ENCODE measurements at regions not wholly inside any gene's neighbourhood (a gene's known extent, or its start where the extent isn't known, plus 50 kb on each side); places are given as distances from the start of the nearest gene placed in this dataset.

DNA sequence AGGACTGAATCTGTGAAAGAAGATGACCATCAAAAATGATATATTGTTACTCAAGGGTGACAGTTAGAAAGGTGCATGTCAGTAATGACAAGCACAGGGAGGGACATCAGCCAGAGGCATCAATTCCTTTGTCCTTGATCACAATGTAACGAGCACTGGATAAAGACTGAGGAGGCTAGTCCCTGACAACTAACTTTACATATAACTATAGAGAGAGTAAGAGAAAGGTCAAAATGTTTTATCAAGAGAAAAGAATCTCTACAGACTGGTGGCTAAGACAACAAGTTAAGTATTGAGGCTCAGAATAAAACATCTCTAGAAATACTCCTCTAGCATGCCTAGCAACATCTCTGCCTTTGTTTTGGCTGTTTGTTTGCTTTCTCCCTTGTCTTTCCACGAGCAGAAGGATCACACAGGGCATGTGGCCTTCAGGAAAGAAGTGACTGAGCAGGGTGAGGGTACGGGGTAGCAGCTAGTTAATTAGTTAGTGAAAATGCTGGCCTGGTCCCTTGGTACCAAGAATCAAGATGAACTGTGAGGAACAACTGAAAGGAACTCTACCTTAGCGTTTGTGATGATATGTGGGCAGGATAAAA is 724.1 kb upstream of the MEF2C start:
- no peak for DNase-seq

DNA sequence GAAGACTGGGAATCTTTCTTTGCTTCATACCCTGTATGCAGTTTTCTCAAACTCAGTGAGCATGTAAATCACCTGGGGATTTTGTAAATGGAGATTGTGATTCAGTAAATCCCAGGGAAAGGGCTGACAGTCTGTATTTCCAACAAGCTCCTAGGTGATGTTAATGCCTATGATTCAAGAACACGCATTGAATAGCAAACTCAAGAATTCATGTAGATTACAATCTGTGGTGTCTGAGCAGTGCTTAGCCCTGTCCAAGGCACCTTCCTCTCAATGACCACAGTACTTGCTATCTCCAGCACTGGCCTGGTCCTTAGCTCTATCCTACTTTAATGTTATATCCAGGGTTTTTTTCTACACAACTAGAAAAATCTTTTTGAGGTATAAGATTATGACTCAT is 721.4 kb upstream of the MEF2C start:
- no peak for DNase-seq

DNA sequence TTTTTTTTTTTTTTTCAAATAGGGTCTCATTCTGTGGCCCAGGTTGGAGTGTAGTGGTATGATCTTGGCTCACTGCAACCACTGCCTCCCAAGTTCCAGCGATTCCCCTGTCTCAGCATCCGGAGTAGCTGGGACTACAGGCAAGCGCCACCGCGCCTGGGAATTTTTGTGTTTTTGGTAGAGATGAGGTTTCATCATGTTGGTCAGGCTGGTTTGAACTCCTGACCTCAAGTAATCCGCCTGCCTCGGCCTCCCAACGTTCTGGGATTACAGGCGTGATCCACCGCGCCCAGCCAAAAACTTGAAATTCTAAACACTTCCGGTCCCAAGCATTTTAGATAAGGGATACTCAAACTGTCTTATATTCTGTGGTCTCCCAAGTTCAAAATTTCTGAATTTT is 718.9 kb upstream of the MEF2C start:
- no peak for DNase-seq

DNA sequence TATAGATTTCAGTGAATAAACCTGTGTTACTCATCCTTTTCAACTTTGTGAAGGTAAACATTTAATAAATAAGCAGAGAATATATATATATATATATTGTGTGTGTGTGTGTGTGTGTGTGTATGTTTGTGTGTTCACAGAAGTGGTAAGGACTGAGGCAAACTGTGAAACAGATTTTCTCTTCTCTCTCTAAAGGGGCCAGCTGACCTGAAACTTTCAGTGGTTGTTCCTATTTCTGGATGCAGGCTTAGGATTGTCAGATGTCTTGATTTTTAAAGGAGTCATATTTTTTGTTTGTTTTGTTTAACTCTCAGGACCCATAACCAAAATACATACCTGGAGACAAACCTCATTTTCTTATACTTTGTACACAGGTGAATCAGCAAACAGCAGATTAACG is 714.9 kb upstream of the MEF2C start:
- DNase-seq: no peak

DNA sequence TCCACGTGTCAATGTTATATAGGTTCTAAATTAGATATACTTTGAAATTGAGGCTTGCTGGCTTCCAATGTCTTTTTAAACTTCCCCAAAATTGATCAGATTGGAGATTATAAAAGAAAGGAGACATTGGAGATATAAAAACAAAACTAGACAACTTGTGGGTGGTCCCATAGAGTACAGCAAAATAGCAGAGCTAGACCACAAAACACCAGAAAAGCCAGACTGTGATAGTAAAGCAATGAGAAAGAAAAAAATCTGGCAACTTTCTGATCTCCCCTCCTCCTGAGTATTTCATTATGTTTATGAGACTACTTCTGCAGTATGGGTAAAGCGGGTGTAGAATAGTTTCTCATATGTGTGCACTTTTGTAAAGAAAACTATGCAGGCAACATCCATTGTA is 713.8 kb upstream of the MEF2C start:
- no peak for DNase-seq

DNA sequence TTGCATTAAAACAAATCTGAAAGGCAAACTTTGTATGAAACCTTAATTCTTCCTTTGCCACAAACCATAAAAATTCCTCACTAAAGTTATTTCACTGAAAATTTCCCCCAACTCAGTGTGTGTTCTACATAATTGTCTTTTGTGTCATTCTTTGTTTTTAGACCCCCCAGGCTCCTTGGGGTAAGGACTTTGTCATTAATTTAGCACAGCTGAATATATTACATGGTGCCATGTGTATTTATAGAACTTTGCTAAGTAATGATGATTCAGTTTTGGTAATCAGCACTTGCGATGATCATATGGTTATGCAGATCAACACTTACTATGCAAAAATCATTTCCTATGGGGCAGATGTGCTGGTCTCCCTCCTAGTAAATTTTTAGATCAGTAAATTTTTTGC is 712.1 kb upstream of the MEF2C start:
- no peak for DNase-seq

DNA sequence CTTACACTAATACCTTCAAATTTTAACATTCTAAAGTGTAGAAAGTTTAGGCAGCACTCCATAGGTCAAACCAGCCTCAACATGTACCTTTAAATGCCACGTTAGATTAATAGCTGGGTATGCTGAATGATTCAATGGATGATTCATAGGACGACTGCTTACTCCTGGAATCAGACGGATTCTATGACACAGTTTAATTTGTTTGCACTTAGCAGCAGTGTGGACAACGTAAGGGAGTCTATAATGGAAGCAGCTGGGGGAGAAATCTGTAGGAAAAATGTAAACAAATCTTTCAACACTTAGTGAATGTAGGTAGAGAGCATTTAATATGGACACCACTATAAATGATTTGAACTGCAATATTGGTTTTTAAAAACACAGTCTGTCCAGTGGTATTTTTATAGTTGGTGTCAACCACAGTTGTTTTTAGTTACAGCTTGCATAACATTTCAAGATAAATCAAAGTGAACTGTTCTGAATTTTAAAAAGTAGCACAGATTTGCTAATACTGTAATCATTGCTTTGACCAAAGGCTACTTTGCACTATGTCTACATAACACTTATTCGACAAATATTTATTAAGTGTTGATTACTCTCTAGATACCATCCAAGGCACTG is 701.5 kb upstream of the MEF2C start:
- no peak for DNase-seq

DNA sequence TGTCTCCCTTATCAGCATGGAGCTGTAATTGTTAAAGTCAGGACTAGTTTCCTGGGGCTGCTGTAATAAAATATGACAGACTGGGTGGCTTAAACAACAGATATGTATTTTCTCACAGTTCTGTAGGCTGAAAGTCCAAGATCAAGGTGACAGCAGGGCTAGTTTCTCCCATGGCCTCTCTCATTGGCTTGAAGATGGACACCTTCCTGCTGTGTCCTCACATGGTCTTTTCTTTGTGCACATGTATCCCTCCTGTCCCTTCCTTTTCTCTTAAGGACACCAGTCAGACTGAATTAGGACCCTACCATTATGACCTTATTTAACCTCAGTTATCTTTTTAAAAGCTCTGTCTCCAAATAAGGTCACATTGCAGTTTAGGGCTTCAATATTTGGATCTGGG is 700.5 kb upstream of the MEF2C start:
- no peak for DNase-seq

DNA sequence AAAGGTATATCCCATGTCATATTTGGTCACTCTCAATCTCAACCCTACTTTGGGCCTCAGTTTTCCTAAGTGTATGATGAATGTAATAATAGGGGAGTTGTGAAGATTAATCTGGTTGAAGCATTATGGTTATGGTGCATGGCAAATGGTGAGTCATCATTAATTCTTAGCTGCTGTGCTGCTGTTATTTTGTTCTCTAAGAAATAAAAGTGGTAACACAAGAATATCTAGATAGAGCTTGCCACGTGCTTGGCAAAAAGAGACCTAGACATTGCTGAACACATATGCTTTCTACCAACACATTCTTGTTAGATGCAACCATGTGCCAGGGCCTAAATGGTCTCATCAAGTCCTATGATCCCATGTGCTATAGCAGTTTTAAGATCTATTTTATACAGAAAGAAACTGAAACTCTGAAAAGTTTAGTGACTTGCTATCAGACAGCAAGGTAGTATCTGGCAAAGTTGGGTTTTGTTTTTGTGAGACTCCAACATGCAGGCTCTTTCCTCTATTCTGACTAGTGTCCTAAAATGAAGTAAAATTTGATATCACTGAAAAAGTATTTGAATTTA is 699.9 kb upstream of the MEF2C start:
- DNase-seq: no peak

DNA sequence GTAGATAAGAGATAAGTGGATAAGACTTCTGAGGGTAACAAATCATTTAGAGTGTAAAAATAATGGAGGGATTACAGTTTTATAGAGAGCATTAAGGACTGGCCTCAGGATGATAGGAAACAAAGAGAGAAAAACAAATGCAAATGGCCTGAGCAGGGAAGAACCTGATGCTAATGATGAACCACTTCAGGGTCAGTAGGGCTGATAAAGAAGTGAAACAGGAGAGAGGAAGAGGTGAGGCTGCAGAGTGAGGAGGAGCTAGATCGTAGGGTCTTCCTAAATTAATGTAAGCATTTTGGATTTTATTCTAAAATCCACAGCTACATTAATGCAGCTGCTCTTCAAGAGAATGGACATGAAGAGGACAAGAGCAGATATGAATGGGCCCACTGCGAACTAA is 698.0 kb upstream of the MEF2C start:
- DNase-seq: no peak

DNA sequence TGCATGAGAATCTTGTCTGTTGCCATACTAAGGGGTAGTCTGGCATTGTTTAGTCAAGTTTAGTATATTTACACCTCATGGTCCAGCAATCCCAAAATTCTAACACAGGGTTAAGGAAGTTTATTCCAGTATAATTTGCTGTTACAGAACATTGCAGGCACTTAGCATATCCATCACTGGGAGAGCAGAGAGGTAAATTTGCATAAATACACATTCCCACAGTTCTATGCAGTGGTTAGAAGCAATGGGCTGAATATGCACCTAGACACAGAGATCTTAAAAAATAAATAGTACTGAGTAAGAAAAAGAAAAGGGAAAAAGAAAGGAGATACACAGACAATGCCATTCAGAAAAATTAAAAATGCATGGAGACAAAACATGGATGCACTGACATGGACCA is 692.3 kb upstream of the MEF2C start:
- no peak for DNase-seq

DNA sequence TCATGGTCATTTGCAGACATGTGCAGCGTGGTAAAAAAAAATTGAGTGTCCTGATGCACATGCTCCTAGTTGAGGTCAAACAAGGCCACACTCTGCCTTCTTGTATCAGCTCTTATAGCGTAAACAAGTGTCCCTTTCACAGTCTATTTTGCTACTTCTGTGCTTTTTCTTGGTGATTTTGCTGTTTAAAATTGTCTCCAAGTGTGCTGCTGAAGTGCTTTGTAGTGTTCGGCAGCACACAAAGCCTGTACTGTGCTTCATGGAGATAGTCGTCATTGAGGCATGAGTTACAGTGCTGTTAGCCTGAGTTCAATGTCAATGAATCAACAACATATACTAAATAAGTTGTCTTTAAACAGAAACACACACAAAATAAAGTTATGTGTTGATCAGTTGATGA is 690.4 kb upstream of the MEF2C start:
- no peak for DNase-seq

DNA sequence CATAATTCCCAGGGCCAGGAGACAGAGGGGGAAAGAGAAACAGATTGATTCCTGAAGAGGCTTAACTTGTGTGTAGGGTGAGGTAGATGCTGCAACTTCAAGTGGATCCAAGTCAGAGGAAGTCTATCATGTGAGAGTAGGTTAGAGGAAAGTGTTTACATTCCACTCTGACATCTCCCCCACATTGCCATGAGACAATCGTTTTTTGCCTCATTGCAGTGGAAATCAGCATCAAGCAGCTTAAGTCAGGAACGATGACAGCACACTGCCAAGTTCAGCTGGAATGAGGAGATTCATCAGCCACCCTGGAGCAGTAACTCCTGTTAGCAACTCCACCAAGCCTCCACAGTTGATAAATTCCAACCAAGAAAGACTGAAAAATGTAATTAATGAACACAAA is 689.7 kb upstream of the MEF2C start:
- no peak for DNase-seq

DNA sequence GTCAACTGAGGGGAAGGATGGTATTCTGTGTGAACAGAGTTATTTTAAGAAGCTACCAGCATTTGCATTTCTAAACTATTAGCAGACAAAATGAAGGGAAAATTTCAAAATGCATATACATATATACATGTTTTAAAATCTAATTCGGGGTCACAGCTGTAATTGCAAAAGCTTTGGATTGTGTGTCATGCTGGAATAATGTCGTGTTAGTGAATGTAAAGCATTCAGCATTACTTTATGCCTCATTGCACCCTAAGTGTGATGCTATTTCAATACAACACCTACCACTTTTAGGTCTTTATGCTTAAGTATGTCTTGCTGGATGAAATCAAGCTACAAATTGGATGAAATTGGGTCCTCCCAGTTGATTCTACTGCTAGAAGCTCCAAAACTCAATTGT is 687.6 kb upstream of the MEF2C start:
- no peak for DNase-seq

DNA sequence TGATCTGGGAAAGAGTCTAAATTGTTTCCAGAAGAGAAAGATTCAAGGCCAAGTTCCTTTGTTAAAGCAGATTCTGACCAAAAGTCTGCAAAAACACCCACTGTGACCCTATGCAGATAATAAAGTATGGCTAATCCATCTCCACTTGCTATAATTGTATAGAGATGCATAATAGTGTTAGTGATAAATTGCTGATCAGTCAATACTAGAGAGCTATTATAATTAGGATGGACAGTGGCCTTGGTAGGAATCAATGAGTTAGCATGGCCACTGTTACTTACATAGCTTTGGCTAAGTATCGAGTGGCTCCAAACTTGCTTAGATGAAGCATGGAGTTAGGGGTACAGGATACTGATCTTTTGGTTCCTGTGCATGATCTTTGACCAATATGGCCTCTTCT is 683.4 kb upstream of the MEF2C start:
- no peak for DNase-seq

DNA sequence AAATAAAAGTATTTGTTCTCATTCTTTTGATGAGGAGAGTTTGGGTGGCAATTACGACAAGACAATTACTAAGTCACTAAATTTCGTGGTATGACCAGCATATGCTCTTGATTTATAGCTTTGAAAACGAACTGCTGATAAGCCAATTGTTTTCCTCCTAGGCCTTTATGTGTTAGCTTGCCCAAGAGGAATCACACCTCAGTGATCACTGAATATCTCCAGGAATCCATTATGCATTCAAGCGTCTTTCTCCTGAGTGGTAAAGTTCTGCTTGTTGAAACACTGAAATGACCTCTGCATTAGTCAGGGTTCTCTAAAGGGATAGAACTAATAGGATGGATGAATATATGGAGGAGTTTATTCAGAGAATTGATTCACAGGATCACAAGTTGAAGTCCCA is 677.7 kb upstream of the MEF2C start:
- DNase-seq: no peak

DNA sequence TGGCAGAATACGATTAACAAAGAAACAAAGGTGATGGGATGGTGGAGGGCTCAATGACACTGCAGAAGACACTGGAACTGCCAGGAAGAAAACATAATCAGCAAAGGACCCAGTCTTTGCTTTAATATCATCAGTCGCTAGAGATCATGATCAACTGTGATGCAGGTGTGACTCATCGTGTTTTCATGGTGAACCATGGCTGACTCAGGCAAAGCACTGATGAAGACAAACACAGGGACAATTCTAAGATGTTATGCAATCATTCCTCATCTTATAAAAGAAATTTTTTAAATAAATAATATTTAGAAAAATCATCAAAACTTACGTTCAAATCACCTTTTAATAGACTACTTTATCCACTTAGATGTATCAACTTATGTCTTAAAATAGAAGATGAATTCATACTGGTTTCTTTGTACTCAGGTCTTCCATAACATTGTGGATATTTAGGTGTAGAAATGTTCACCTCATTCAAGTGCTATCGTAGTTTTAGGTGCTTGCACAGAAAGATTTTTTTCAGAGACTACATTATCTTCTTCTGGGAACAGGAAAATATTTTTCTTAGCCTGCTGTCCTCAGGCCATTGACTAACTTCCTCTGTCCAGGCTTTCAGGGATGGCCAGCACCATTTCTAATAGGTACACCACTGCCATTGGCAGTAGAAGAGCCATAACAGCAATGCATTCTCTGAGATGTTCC is 673.4 kb upstream of the MEF2C start:
- no peak for DNase-seq

DNA sequence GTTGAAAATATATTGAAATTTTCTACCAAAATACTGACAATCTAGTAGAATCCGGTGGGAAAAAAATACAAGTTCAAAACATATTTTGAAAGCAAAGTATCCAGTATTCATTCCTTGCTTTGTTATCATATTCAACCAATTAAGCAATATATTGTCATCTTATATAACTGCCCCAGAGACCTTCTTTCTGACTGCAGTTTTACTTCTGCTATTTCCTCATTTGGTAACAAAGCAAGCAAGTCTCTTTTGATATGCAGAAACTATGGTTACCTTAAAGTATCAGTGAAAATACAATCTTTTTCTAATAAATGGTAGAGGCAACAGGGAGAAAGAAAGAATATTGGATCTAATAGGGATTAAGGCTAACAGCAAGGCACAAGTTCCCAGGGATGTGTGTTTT is 663.7 kb upstream of the MEF2C start:
- DNase-seq: no peak

DNA sequence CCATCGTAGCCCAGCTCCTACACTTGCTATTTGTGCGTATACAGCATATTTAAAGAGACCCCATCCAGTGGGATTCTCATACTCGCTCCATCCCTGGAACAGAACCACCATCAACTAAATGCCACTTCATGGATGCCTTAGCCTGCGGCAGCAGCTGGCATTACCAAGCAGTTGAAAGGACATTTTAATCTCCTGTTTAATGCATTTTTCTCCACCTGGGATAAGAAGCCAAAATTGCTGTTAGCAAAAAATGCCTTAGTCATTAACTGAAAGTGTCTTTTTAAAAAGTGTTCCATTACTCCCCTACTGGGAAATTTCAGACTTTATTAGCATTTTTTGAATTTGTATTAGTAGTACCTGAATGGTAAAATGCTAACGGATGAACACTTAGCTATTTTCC is 662.6 kb upstream of the MEF2C start:
- no peak for DNase-seq

DNA sequence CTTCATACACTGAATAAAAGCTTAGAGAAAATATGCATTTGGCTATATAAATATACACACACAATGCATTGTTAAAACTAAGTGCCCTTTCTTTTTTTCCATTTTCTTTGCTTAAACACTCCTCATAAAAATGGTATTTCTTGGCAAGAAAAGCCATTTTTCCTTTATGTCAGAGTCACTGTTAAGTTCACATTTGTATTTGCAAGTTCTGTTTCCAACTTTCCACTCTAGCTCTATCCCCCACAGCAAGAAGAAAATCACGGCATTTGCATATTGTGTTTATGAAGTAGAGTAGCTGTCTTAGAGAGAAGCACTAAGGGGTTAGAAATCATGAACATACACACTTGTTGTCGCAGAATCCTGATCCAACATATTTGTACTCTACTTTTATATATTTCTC is 662.1 kb upstream of the MEF2C start:
- no peak for DNase-seq

DNA sequence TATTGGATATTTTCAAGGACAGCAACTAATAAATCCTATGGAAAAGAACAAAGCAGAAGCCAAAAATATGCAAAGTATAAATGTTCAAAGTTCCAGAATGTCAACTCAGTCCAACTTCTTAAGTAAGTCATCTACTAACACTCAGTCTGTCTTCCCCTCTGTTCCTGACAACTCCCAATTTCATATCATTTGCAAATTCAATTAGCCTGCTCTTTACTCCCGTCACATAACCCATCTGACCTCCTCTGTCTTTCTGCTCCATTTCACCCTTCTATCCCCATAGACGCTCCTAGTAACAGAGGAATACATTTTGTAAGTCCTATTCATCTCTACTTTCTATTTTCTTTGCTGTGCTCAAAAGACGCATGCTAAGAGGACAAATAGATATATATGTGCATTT is 659.8 kb upstream of the MEF2C start:
- no peak for DNase-seq

DNA sequence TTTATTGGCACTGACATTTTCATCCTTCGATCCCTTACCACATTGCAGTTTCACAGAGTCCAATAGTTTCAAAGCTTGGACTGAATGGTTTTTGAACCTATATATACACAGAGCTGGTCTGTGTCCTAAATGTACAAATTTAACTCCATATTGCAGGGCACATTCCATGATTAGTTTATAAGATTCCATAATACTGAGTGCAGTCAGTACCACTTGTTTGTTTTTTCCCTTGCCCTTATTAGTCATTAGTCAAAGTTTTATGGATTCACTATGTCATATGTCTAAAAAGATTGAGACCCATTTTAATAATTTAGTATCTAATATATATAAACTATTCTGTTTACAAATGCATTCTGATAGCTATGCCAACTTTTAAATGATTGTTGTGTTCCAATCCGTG is 654.8 kb upstream of the MEF2C start:
- DNase-seq: no peak

DNA sequence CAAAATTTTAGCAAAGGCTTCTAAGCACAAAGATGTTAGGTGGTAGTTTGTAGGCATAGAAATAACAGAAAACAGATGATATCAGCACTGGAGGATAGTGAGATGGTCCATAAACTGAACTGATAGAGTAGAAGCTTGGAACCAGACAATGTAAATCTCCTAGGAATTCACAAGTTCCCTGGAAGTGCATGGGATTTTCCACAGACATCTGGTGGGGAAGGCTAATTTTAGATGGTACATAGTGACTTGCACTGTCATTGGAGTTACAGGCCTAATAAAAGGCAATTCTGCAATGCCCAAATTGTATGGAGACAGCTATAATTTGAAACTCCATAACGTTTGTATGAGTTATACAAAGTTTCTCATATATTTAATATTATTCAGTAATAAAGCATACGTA is 653.0 kb upstream of the MEF2C start:
- no peak for DNase-seq

DNA sequence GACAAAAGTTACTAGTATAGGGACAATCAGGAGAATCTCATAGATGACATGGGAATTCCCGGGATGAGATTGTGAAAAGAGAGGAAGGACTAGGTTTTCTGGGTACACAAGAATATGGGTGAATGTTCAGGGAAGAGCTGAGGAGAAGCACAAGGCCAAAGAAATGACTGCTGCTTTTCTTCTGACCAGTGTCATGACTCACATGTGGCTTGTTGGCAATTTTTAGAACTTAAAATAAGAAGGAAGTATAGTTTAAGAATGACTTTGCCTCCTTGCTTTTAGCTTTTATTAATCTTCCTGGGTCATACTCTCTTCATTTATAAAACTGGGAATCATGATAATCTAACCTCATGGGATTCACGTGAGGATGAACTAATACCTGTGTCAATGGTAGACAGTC is 652.4 kb upstream of the MEF2C start:
- DNase-seq: no peak

DNA sequence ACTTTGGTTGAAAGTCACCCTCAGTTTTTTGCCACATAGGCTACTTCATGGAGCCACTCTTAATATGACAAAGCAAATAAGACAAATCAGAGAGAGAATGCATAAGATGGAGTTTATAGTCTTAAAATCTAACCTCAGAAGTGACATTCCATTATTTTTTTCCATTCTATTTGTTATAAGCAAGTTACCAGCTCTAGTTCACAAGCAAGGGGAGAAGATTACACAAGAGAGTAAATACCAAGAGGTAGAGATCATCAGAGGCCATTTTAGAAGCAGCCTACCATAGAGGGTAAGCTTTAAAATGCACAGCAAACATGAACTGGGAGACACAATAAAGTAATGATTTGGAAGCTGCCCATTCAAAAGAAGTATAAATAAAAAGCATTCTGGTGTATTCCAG is 651.3 kb upstream of the MEF2C start:
- DNase-seq: no peak

All from GOT3 (cell line).